ENCODE measurements at regions not wholly inside any gene's neighbourhood (a gene's known extent, or its start where the extent isn't known, plus 50 kb on each side); places are given as distances from the start of the nearest gene placed in this dataset.

DNA sequence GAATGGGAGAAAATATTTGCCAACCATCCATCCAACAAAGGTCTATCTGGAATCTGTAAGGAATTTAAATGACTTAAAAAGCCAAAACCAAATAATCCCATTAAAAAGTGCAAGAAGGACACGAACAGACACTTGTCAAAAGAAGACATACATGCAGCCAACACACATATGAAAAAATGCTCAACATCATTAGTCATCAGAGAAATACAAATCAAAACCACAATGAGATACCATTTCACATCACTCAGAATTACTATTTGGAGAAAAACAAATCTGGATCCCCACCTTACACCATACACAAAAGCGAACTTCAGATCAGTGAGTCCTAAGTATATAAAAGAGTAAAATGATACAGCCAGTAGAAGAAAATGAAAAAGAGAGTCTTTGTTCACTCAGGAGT is 58.6 kb upstream of the MNS1 start:
- TF ChIP-seq, protein P1, sequence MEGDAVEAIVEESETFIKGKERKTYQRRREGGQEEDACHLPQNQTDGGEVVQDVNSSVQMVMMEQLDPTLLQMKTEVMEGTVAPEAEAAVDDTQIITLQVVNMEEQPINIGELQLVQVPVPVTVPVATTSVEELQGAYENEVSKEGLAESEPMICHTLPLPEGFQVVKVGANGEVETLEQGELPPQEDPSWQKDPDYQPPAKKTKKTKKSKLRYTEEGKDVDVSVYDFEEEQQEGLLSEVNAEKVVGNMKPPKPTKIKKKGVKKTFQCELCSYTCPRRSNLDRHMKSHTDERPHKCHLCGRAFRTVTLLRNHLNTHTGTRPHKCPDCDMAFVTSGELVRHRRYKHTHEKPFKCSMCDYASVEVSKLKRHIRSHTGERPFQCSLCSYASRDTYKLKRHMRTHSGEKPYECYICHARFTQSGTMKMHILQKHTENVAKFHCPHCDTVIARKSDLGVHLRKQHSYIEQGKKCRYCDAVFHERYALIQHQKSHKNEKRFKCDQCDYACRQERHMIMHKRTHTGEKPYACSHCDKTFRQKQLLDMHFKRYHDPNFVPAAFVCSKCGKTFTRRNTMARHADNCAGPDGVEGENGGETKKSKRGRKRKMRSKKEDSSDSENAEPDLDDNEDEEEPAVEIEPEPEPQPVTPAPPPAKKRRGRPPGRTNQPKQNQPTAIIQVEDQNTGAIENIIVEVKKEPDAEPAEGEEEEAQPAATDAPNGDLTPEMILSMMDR (IDR thresholded peaks at IDR 0.05): no peak
- no peak for TF ChIP-seq POLR2A (IDR thresholded peaks at IDR 0.05)

Data from lower leg skin (tissue), 3 donors.